ENCODE measurements at regions not wholly inside any gene's neighbourhood (a gene's known extent, or its start where the extent isn't known, plus 50 kb on each side); places are given as distances from the start of the nearest gene placed in this dataset.
"Not testable (repeated sequence)": the region's sequence is repeated elsewhere in the genome, so short reads cannot be mapped to it uniquely, and the experiment has no call there.

GRCh38 chr1:101428562-101428961 is 191.7 kb downstream of the S1PR1 start:
- DNase-seq: no peak

- DNase-seq: peak; percentile 57
Observed at GRCh38 chr1:101431956-101432510, 195.2 kb downstream of the S1PR1 start.

DNA sequence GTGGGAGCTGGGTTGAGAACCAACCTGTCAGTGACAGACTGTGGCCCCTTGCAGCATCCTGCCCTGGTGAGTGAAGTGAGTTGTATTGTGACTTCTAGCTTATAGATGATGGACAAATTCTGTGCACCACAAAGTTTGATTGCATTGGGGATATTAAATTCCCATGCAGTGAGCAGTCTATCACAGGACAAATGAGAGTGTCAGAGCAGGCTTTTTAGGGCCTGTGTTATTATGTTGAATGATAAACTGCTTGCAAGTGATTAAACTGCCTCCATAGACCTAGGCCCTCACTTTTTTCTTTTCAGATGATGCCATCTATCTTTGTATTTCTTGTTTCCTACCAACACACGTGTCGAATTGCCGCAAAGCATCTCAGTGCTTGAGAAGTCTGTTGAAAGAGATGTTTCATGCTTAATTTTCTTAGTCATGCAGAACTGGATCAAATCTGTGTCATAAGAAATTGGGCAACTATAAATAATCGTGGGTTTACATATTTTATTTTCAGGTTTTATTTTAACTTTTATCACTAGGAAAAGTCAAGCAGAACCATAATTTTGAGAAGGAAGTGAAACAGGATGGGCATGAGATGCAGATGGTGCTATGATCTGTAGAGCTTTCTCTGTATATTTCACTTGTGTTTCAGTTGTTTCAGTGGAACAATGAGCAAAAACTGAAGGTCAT is 199.2 kb downstream of the S1PR1 start:
- DNase-seq: no peak

- no peak for DNase-seq
Observed at GRCh38 chr1:101437800-101438199, 201.0 kb downstream of the S1PR1 start.

GRCh38 chr1:101438359-101438758 is 201.5 kb downstream of the S1PR1 start:
- no peak for DNase-seq

DNA sequence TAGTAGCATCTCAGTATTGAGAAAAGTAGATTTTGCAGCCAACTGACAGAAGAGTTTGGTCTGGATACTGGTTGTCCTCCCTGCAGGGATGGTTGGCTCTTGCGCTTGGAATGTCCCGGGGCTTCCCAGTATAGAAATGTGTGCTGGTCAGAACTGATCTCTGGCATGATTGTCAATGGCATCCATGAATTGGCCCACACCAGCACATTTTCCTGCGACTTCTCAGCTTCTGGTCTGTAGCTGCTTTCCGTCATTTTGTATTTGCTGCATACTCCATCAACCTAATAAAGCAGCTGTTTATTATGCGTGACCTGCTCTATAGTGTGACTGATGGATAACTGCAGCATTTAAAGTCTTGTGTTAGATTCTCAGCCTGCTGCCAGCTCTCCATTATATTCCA is 203.7 kb downstream of the S1PR1 start:
- no peak for DNase-seq

DNA sequence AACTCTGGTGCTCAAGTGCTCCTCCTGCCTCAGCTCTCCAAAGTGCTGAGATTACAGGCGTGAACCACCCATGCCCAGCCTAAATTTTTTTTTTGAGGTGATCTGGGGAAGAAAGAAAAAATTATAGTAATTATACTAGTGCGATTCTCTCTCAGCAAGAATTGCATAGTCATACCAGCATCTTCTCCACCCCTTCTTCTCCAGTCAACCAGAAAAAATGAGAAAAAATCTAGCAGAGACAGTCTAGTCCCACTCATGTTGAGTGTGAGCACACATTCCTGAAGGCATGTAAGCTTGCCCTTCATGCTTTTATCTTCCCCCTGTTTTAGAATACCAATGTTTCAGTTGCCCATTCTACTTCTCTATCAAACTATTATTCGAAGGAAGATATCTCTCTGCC is 207.6 kb downstream of the S1PR1 start:
- DNase-seq: no peak

- no peak for DNase-seq
Observed at GRCh38 chr1:101444873-101445618, 208.2 kb downstream of the S1PR1 start.

GRCh38 chr1:101448018-101448417 is 211.2 kb downstream of the S1PR1 start:
- DNase-seq: no peak

DNA sequence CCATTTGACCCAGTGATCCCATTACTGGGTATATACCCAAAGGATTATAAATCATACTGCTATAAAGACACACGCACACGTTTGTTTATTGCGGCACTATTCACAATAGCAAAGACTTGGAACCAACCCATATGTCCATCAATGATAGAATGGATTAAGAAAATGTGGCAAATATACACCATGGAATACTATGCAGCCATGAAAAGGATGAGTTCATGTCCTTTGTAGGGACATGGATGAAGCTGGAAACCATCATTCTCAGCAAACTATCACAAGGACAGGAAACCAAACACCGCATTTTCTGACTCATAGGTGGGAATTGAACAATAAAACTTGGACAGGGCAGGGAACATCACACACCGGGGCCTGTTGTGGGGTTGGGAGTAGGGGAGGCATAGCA is 213.9 kb downstream of the S1PR1 start:
- not testable (repeated sequence) for DNase-seq

GRCh38 chr1:101451888-101452287 is 215.1 kb downstream of the S1PR1 start:
- DNase-seq: no peak

DNA sequence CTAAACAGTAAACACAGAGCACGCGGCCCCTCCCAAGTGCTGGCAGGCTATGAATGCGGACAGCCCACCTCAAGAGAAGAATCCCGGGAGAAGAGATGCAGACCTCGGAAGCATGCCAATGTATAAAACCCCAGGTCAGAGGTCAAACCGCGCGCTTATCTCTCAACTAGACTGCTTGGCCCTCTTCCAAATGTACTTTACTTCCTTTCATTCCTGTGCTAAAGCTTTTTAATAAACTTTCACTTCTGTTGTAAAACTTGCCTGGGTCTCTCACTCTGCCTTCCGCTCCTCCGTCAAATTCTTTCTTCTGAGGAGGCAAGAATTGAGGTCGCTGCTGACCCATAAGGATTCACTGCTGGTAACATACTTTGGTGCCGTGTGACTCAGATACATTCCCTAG is 216.0 kb downstream of the S1PR1 start:
- DNase-seq: no peak

- no peak for DNase-seq
Observed at GRCh38 chr1:101453844-101454243, 217.0 kb downstream of the S1PR1 start.

GRCh38 chr1:101455166-101455565 is 218.3 kb downstream of the S1PR1 start:
- no peak for DNase-seq

GRCh38 chr1:101460739-101461138 is 223.9 kb downstream of the S1PR1 start:
- DNase-seq: no peak

- DNase-seq: no peak
Observed at GRCh38 chr1:101463195-101463594, 226.4 kb downstream of the S1PR1 start.

DNA sequence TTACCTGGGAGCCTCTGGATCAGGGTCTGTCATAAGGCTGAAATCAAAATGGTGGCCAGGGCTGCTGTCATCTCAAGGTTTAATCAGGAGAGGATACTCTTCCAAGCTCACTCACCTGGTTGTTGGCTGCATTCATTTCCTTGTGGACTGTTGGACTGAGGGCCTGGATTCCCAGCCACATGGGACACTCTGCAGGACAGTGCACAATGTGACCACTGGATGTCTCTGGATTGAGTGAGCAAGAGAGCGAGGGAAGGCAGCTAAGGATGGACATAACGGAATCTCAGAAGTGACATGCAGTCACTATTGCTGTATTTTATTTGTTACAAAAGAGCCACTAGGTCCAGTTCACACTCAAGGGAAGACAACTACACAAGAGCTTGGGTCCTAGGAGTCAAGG is 229.1 kb downstream of the S1PR1 start:
- DNase-seq: no peak

DNA sequence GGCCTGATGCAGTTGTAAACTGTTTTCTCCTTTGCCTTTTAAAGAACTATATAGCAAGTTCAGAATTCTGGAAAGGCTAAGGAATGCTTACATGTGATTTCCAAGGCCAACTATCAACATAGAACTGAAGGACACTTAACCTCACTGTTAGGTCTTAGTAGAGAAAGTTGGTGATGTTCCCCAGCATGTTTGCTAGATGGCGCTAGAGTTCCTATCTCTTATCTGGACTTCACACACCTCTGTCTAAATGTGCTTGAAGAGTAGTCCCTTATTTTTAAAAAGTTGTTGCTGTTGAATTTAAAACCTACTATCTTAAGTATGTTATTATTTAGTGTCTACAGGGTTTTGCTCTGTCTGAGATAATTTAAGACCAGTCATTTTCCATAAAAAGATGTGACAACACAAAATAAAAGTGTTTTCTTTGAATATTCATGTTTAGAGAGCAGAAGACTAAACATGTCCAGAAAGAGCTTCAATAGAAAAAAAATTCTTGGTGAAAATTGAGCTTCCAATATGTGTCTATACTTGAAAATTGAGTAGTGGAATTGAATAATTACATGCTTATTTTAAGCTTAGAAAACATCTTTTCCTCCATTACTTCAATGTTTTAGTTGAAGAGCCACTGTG is 237.3 kb downstream of the S1PR1 start:
- peak; percentile 38 for DNase-seq

GRCh38 chr1:101476541-101476940 is 239.7 kb downstream of the S1PR1 start:
- DNase-seq: no peak

- no peak for DNase-seq
Observed at GRCh38 chr1:101479945-101480344, 243.1 kb downstream of the S1PR1 start.

GRCh38 chr1:101482306-101482705 is 245.5 kb downstream of the S1PR1 start:
- DNase-seq: no peak

GRCh38 chr1:101483982-101484688 is 247.3 kb downstream of the S1PR1 start:
- no peak for DNase-seq

GRCh38 chr1:101484689-101485338 is 248.0 kb downstream of the S1PR1 start:
- DNase-seq: no peak

Data from COR-L47 (cell line).